Left ventricle myocardium superior (tissue), 1 donor: ENCODE measurements at regions not wholly inside any gene's neighbourhood (a gene's known extent, or its start where the extent isn't known, plus 50 kb on each side); places are given as distances from the start of the nearest gene placed in this dataset.

Experiments
- ATAC-seq: fragments of 200-7000 bp; cut with Tn5 transposase; one replicate; pipeline ENCODE4 v1.9.1; 2020; ENCODE audit warnings: mild to moderate bottlenecking, moderate library complexity
- DNase-seq: peaks from one replicate; pipeline ENCODE4 v3.0.0-alpha.2; 2020
- intact Hi-C: fragments of 100-400 bp; cut with micrococcal nuclease; formaldehyde crosslinking; loops from one replicate; pipeline ENCODE4 v1.11.0; 2022
- donor health status: DM: no; HTN: yes; CAD: no; lungs with severe emphysema.

DNA sequence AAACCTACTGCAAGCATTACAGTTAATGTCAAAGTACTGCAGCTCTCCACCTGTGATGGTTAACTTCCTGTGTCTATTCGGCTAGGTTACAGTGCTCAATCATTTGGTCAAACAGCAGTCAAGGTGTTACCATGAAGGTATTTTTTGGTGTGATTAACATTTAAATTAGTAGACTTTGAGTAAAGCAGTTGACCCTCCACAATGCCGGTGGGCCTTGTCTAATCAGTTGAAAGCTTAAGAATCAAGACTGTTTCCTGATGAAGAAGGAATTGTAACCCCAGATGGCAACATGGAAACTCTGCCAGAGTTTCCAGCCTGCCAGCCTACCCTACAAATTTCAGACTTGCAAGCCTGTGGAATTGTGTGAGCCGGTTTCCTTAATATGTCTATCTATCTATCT, 683.9 kb downstream of the BRD1 start:
- DNase-seq (no peak), ATAC-seq (no peak)
- intact Hi-C loops = no loop called here

GRCh38 chr22:49142891-49143290, 684.8 kb downstream of the BRD1 start:
- ATAC-seq = no peak
- intact Hi-C loops = no loop called here
- no peak for DNase-seq

GRCh38 chr22:49142296-49142695, 685.4 kb downstream of the BRD1 start:
- ATAC-seq = no peak
- no peak for DNase-seq
- intact Hi-C loops = no loop called here

GRCh38 chr22:49141761-49142160, 685.9 kb downstream of the BRD1 start:
- intact Hi-C loops = no loop called here

DNA sequence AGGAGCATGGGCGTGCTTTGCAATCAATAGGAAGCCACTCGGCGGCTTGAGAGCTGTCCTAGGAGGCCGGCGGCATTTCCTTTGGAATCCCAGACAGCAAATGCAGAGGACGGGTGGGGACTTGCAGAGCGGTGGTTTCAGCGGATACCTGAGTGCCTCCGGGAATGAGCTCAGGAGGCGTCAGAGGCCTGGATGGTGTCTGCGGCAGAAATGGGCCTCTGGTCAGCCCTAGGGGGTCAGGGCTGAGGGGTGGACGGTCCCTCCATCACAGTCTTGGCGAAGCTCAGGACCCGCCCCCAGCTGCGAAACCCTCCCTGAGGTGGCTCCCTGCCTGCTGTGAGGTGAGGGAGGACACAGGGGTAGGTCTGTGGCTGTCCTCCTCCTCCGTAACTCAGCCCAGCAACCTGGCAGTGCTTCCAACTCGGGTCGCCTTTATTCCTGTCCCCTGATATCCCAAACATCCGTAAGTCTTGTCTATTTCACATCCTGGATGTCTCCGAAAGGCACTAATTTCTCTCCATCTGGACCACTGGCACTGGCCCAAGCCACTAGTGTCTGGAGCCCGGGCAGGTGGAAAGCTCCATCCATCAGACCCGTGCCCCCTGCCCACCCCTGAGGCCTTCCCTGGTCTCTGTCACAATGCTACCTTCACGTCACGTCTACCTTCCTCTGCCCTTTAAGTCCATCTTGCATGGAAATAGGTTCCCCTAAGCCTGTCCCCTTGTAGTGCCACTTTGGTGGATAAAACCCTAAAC, 686.6 kb downstream of the BRD1 start:
- intact Hi-C loops = no loop called here
- DNase-seq = no peak

More at GRCh38 chr22:49141761-49142160, 685.9 kb downstream of the BRD1 start:
- DNase-seq = no peak
- no peak for ATAC-seq

DNA sequence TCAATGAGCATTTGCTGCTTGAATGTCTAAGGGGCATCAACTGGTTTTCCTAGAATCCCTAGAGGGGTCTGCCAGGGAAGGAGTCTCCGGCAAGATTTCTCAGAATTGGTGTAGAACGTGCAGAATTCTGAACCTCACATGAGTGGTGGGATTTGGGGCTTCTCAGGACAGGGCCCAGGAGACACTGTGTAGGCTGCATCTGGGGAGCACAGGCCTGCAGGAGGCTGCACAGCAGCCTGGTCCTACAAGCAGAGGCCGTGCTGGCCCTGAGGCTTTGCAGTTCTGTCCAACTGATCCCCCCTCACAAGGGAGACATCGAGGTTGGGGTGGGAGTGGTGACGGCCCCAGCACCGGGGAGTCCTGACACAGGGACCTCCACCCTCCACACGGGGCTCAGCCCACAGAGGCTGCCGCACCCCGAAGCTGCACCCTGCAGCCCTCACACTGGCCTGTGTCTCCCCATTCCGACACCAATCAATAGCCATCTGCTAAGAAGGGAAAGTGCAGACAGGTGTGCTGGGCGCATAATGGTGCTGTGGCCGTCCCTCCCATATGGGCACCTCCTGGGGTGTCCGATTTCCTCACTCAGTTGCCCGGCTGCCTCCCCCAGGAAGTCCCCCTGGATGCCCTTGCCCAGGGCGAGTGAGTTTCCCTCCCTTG, 688.1 kb downstream of the BRD1 start:
- ATAC-seq = no peak
- intact Hi-C loops = no loop called here
- no peak for DNase-seq

More for the DNA sequence above, 686.6 kb downstream of the BRD1 start:
- no peak for ATAC-seq

- no peak for DNase-seq
- intact Hi-C loops = no loop called here
- no peak for ATAC-seq
Observed at GRCh38 chr22:49138250-49138790, 689.4 kb downstream of the BRD1 start.

DNA sequence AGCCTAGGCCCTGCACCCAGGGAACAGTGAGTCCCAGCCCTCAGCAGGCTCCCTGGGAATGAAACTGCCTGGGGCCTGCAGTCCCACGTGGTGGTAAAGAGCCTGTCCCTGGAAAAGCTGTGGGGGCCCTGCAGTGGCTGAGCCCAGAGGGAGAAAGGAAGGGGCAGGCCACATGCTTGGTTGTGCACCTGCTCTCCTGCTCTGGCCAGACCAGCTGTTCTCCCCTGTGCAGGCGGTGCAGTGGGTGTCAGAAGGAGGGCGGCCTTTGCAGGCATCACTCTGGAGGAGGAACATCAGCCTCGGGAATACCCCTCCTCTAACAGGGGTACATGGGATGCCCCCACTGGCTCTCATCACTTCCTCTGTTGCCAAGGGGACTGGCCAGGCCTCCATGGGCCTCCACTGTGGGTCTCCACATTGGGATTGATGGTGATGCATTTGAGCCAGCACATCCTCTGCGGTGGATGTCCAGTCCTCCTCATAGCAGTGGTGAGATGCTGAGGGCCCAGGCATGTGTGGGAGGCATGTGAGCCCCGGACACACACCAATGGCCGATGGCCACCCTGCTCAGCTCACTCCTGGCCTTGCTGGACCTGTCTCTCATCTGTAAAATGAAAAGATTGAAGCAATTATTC, 690.4 kb downstream of the BRD1 start:
- intact Hi-C loops = no loop called here
- ATAC-seq = no peak
- no peak for DNase-seq

- intact Hi-C loops = no loop called here
- no peak for ATAC-seq
Observed at GRCh38 chr22:49136816-49137180, 690.9 kb downstream of the BRD1 start.

GRCh38 chr22:49136041-49136815, 691.4 kb downstream of the BRD1 start:
- DNase-seq (no peak), ATAC-seq (no peak)
- intact Hi-C loops = no loop called here

More at GRCh38 chr22:49136816-49137180, 690.9 kb downstream of the BRD1 start:
- DNase-seq = no peak

GRCh38 chr22:49134076-49134475, 693.6 kb downstream of the BRD1 start:
- DNase-seq = no peak
- ATAC-seq = no peak
- intact Hi-C loops = no loop called here

- intact Hi-C loops = no loop called here
- no peak for DNase-seq
Observed at GRCh38 chr22:49133541-49133940, 694.1 kb downstream of the BRD1 start.

DNA sequence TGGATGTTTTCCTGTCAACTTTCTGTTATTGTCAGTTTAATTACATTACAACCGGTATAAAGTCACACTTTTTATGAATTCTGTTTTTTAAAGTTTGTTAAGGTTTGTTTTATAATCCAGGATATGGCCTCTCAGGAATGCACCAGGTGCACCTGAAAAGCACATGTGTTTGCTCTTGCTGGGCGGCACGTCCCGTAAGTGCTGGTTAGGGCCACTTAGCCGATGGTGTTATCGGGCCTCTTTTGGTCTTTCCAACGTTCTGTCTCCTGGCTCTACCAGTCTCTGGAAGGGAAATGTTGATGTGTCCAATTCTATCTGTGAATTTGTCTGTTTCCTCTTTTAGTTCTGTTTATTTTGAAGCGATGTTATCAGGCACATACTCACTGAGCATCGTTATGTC, 695.7 kb downstream of the BRD1 start:
- no peak for ATAC-seq

More at GRCh38 chr22:49133541-49133940, 694.1 kb downstream of the BRD1 start:
- ATAC-seq = no peak

DNA sequence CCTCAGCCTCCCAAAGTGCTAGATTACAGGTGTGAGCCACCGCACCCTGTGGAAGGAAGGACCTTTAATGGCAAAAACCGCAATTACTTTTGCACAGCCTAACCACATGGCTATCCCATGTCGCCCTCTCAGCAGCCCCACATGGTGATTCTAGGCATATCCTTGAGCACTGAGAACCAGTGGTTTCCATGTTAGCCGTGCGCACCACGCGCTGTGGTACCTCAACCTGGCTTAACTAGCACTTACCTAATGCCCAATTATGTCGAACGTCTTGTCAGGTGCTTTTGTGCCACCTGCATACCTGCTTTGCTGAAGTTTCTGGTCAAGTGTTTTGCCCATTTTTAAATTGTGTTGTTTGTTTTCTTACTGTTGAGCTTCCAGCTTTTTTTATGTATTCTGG, 697.9 kb downstream of the BRD1 start:
- DNase-seq = no peak
- intact Hi-C loops = no loop called here
- ATAC-seq = no peak

More for the DNA sequence above, 695.7 kb downstream of the BRD1 start:
- intact Hi-C loops = no loop called here
- no peak for DNase-seq

DNA sequence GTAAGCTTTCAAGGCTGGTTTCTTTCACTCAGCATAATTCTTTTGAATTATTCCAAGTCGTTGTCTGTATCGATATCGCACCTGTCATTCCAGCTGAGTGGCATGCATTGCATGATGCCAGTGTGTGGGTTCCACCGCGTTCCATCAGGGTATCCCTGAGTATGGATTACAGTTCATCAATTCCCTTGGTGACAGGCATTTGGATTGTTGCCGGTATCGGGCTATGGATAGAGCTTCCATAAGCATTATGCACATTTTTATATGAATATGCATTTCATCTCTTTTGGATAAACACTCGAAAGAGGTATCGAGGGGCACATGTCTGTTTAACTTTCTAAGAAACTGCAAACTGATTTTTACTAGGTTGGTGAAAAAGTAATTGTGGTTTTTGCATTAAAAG, 698.8 kb downstream of the BRD1 start:
- ATAC-seq (no peak), DNase-seq (no peak)
- intact Hi-C loops = no loop called here

- no peak for ATAC-seq
- intact Hi-C loops = no loop called here
- DNase-seq = no peak
Observed at GRCh38 chr22:49124608-49125007, 703.1 kb downstream of the BRD1 start.

DNA sequence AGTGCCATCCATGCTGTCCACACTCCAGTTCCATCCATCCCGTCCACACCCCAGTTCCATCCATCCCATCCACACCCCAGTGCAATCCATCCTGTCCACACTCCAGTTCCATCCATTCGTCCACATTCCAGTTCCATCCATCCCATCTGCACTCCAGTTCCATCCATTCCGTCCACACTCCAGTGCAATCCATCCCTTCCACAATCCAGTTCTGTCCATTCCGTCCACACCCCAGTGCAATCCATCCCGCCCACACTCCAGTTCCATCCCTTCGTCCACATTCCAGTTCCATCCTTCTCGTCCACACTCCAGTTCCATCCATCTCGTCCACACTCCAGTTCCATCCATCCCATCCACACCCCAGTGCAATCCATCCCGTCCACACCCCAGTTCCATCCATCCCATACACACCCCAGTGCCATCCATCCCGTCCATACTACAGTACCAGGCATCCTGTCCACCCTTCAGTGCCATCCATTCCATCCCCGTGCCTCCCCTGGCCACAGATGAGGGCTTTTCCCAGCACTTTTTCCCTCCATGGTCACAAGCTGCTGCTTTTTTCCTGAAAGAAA, 704.0 kb downstream of the BRD1 start:
- intact Hi-C loops = no loop called here
- ATAC-seq (no peak), DNase-seq (no peak)

- DNase-seq = peak; percentile 38
- peak; percentile 55 for ATAC-seq
- intact Hi-C loops = no loop called here
Observed at GRCh38 chr22:49119551-49119952, 708.1 kb downstream of the BRD1 start.

DNA sequence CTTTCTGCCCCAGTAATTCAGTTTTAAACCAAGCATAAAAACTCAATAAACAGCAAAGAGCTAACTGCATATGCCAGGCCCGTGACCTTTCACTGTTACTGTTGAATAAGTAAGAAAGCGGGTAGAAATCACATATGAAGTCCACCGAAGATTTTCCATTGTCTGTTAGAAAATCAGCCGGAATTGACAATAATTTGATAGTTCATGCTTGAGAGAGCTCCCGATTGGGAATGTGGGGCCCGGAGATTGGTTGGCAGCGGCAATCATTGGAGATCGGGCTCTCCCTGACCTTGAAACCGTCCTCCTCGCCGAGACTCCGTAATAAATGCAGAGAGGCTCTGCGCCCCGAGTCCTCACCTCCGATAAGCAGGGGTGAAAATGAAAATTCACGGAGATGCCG, 709.6 kb downstream of the BRD1 start:
- ATAC-seq = no peak
- no peak for DNase-seq
- intact Hi-C loops = no loop called here
